ENCODE measurements at regions not wholly inside any gene's neighbourhood (a gene's known extent, or its start where the extent isn't known, plus 50 kb on each side); places are given as distances from the start of the nearest gene placed in this dataset.

- no peak for TF ChIP-seq CTCF (IDR thresholded peaks at IDR 0.05; ENCODE audit: low read depth, low read length)
These were observed 78.1 kb upstream of the PHYHIPL start for GRCh38 chr10:59098387-59098786.

GRCh38 chr10:59098831-59099452 lies 77.5 kb upstream of the PHYHIPL start:
- no peak overlapping the region for H3K4me3 ChIP-seq (ENCODE audit: low read depth, low read length)
- TF ChIP-seq CTCF (IDR thresholded peaks at IDR 0.05; ENCODE audit: low read depth, low read length) = no peak

More at GRCh38 chr10:59098387-59098786, 78.1 kb upstream of the PHYHIPL start:
- no peak overlapping the region for H3K4me3 ChIP-seq (ENCODE audit: low read depth, low read length)

- no peak overlapping the region for H3K4me3 ChIP-seq (ENCODE audit: low read depth, low read length)
- TF ChIP-seq CTCF (IDR thresholded peaks at IDR 0.05; ENCODE audit: low read depth, low read length) = no peak
These were observed 77.0 kb upstream of the PHYHIPL start for GRCh38 chr10:59099481-59099880.

GRCh38 chr10:59102394-59102793 lies 74.0 kb upstream of the PHYHIPL start:
- no peak for TF ChIP-seq CTCF (IDR thresholded peaks at IDR 0.05; ENCODE audit: low read depth, low read length)
- no peak overlapping the region for H3K4me3 ChIP-seq (ENCODE audit: low read depth, low read length)

GRCh38 chr10:59104186-59104585 lies 72.3 kb upstream of the PHYHIPL start:
- no peak overlapping the region for H3K4me3 ChIP-seq (ENCODE audit: low read depth, low read length)
- no peak for TF ChIP-seq CTCF (IDR thresholded peaks at IDR 0.05; ENCODE audit: low read depth, low read length)

- no peak for TF ChIP-seq CTCF (IDR thresholded peaks at IDR 0.05; ENCODE audit: low read depth, low read length)
These were observed 70.0 kb upstream of the PHYHIPL start for GRCh38 chr10:59106441-59106840.

GRCh38 chr10:59107147-59107546 lies 69.3 kb upstream of the PHYHIPL start:
- TF ChIP-seq CTCF (IDR thresholded peaks at IDR 0.05; ENCODE audit: low read depth, low read length) = no peak
- no peak overlapping the region for H3K4me3 ChIP-seq (ENCODE audit: low read depth, low read length)

More at GRCh38 chr10:59106441-59106840, 70.0 kb upstream of the PHYHIPL start:
- no peak overlapping the region for H3K4me3 ChIP-seq (ENCODE audit: low read depth, low read length)

Data from WI38 (cell line).